ENCODE measurements at regions not wholly inside any gene's neighbourhood (a gene's known extent, or its start where the extent isn't known, plus 50 kb on each side); places are given as distances from the start of the nearest gene placed in this dataset.

- Histone ChIP-seq H3K27ac (ENCODE audit: insufficient read depth, low read length, poor library complexity, severe bottlenecking) (no peak overlapping the region), H3K36me3 (ENCODE audit: control insufficient read depth, insufficient read depth, low read length) (no peaks in the 10 kb centered on the region), H3K9me3 (ENCODE audit: control insufficient read depth in 2 of 2, low read length in 2 of 2) (no peaks in the 10 kb centered on the region), H3K4me1 (ENCODE audit: control insufficient read depth, insufficient read depth, low read length, poor library complexity, severe bottlenecking) (no peaks in the 10 kb centered on the region), H3K27me3 (ENCODE audit: control insufficient read depth, insufficient read depth, low read length) (no peaks in the 10 kb centered on the region), H3K4me3 (ENCODE audit: low read depth, low read length) (no peak overlapping the region)
- Mint-ChIP-seq H3K36me3 (no peaks in the 10 kb centered on the region), H3K9me3 (peaks cover 0 to 6% (median 0%) of the 10 kb centered on the region in 7 donors), H3K27ac (no peak overlapping the region), H3K27me3 (peaks cover 4% of the 10 kb centered on the region), H3K4me3 (no peak overlapping the region), H3K4me1 (no peaks in the 10 kb centered on the region)
- no peak for ATAC-seq (ENCODE audit: low read depth in 2 of 2)
- no peak for DNase-seq
These were observed 802.5 kb downstream of the EFNB2 start for GRCh38 chr13:105732806-105733529.

DNA sequence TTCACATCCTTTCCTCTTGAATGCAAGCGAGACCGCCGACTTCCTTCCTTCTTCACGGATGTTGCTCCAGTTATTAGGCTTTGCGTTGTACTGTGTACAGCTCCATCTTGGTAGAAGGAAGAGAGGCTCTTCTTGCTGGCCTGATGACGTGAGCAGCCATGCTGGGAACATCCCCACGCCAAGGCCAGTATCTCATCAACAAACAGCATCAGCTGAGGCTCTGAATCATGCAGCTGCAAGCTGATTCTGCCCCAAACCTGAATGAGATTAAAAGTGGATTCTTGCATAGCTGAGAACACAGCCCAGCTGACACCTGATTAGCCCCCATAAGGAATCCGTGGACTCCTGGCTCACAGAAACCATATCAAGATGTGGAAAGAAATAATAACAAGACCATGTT lies 809.6 kb downstream of the EFNB2 start:
- DNase-seq (no peak), ATAC-seq (ENCODE audit: low read depth in 2 of 2) (no peak)
- H3K27ac ChIP-seq (ENCODE audit: insufficient read depth, low read length, poor library complexity, severe bottlenecking), result no peak overlapping the region
- no peaks in the 10 kb centered on the region for H3K4me1 ChIP-seq (ENCODE audit: control insufficient read depth, insufficient read depth, low read length, poor library complexity, severe bottlenecking)
- H3K36me3 Mint-ChIP-seq, result no peaks in the 10 kb centered on the region
- no peak overlapping the region for H3K27ac Mint-ChIP-seq
- H3K27me3 ChIP-seq (ENCODE audit: control insufficient read depth, insufficient read depth, low read length), result no peaks in the 10 kb centered on the region
- H3K36me3 ChIP-seq (ENCODE audit: control insufficient read depth, insufficient read depth, low read length), result no peaks in the 10 kb centered on the region
- H3K27me3 Mint-ChIP-seq, result peaks cover 4% of the 10 kb centered on the region
- no peak overlapping the region for H3K4me3 Mint-ChIP-seq
- H3K9me3 Mint-ChIP-seq, result peaks cover 0 to 4% (median 0%) of the 10 kb centered on the region in 7 donors
- H3K4me1 Mint-ChIP-seq, result no peaks in the 10 kb centered on the region
- no peak overlapping the region for H3K4me3 ChIP-seq (ENCODE audit: low read depth, low read length)
- no peaks in the 10 kb centered on the region for H3K9me3 ChIP-seq (ENCODE audit: control insufficient read depth in 2 of 2, low read length in 2 of 2)

- no peak overlapping the region for H3K27ac ChIP-seq (ENCODE audit: insufficient read depth, low read length, poor library complexity, severe bottlenecking)
- no peaks in the 10 kb centered on the region for H3K9me3 ChIP-seq (ENCODE audit: control insufficient read depth in 2 of 2, low read length in 2 of 2)
- DNase-seq, result no peak
- Mint-ChIP-seq H3K36me3 (no peaks in the 10 kb centered on the region), H3K4me1 (no peaks in the 10 kb centered on the region), H3K4me3 (no peak overlapping the region), H3K27me3 (no peaks in the 10 kb centered on the region), H3K27ac (no peak overlapping the region), H3K9me3 (peaks cover 0 to 8% (median 2%) of the 10 kb centered on the region in 7 donors)
- ATAC-seq (ENCODE audit: low read depth in 2 of 2), result no peak
- no peaks in the 10 kb centered on the region for H3K27me3 ChIP-seq (ENCODE audit: control insufficient read depth, insufficient read depth, low read length)
- H3K4me1 ChIP-seq (ENCODE audit: control insufficient read depth, insufficient read depth, low read length, poor library complexity, severe bottlenecking), result no peaks in the 10 kb centered on the region
- H3K36me3 ChIP-seq (ENCODE audit: control insufficient read depth, insufficient read depth, low read length), result no peaks in the 10 kb centered on the region
- no peak overlapping the region for H3K4me3 ChIP-seq (ENCODE audit: low read depth, low read length)
These were observed 814.4 kb downstream of the EFNB2 start for GRCh38 chr13:105721016-105721415.

GRCh38 chr13:105719859-105720258 lies 815.6 kb downstream of the EFNB2 start:
- Mint-ChIP-seq H3K27me3 (no peaks in the 10 kb centered on the region), H3K4me3 (no peak overlapping the region), H3K4me1 (no peaks in the 10 kb centered on the region), H3K36me3 (no peaks in the 10 kb centered on the region), H3K27ac (no peak overlapping the region), H3K9me3 (peaks cover 0 to 8% (median 2%) of the 10 kb centered on the region in 7 donors)
- Histone ChIP-seq H3K4me1 (ENCODE audit: control insufficient read depth, insufficient read depth, low read length, poor library complexity, severe bottlenecking) (no peaks in the 10 kb centered on the region), H3K27ac (ENCODE audit: insufficient read depth, low read length, poor library complexity, severe bottlenecking) (no peak overlapping the region), H3K27me3 (ENCODE audit: control insufficient read depth, insufficient read depth, low read length) (no peaks in the 10 kb centered on the region), H3K36me3 (ENCODE audit: control insufficient read depth, insufficient read depth, low read length) (no peaks in the 10 kb centered on the region), H3K9me3 (ENCODE audit: control insufficient read depth in 2 of 2, low read length in 2 of 2) (no peaks in the 10 kb centered on the region), H3K4me3 (ENCODE audit: low read depth, low read length) (no peak overlapping the region)
- DNase-seq (no peak), ATAC-seq (ENCODE audit: low read depth in 2 of 2) (no peak)

DNA sequence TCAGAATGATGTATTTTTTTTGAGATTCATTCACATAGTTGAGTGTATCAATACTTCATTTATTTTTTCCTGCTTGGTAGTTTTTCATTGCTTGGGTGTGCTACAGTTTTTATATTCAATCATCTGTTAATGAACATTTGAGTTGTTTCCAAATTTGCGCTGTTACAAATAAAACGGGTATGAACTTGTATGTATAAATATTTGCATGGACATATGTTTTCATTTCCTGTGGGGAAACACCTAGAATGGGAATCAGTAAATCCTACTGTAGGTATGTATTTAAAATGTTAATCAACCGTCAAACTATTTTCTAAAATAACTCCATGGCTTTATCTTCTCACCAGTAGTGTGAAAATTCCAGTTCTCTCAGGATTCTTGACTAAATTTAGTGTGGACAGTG lies 826.3 kb downstream of the EFNB2 start:
- no peaks in the 10 kb centered on the region for H3K27me3 Mint-ChIP-seq
- Histone ChIP-seq H3K4me1 (ENCODE audit: control insufficient read depth, insufficient read depth, low read length, poor library complexity, severe bottlenecking) (no peaks in the 10 kb centered on the region), H3K4me3 (ENCODE audit: low read depth, low read length) (no peak overlapping the region), H3K27ac (ENCODE audit: insufficient read depth, low read length, poor library complexity, severe bottlenecking) (no peak overlapping the region), H3K9me3 (ENCODE audit: control insufficient read depth in 2 of 2, low read length in 2 of 2) (no peaks in the 10 kb centered on the region), H3K27me3 (ENCODE audit: control insufficient read depth, insufficient read depth, low read length) (no peaks in the 10 kb centered on the region), H3K36me3 (ENCODE audit: control insufficient read depth, insufficient read depth, low read length) (no peaks in the 10 kb centered on the region)
- peaks cover 0 to 6% (median 4%) of the 10 kb centered on the region in 7 donors for H3K9me3 Mint-ChIP-seq
- H3K36me3 Mint-ChIP-seq, result no peaks in the 10 kb centered on the region
- DNase-seq (no peak), ATAC-seq (ENCODE audit: low read depth in 2 of 2) (no peak)
- H3K4me1 Mint-ChIP-seq, result no peaks in the 10 kb centered on the region
- H3K27ac Mint-ChIP-seq, result no peak overlapping the region
- no peak overlapping the region for H3K4me3 Mint-ChIP-seq

- Mint-ChIP-seq H3K4me1 (no peaks in the 10 kb centered on the region), H3K9me3 (peaks cover 2 to 13% (median 7%) of the 10 kb centered on the region in 7 donors), H3K27ac (no peak overlapping the region), H3K4me3 (no peak overlapping the region), H3K27me3 (no peaks in the 10 kb centered on the region), H3K36me3 (no peaks in the 10 kb centered on the region)
- Histone ChIP-seq H3K27me3 (ENCODE audit: control insufficient read depth, insufficient read depth, low read length) (no peaks in the 10 kb centered on the region), H3K4me3 (ENCODE audit: low read depth, low read length) (no peak overlapping the region), H3K27ac (ENCODE audit: insufficient read depth, low read length, poor library complexity, severe bottlenecking) (no peak overlapping the region), H3K36me3 (ENCODE audit: control insufficient read depth, insufficient read depth, low read length) (no peaks in the 10 kb centered on the region), H3K9me3 (ENCODE audit: control insufficient read depth in 2 of 2, low read length in 2 of 2) (no peaks in the 10 kb centered on the region), H3K4me1 (ENCODE audit: control insufficient read depth, insufficient read depth, low read length, poor library complexity, severe bottlenecking) (no peaks in the 10 kb centered on the region)
- DNase-seq, result no peak
- ATAC-seq (ENCODE audit: low read depth in 2 of 2), result no peak
These were observed 831.6 kb downstream of the EFNB2 start for GRCh38 chr13:105703843-105704242.

- no peaks in the 10 kb centered on the region for H3K27me3 Mint-ChIP-seq
- H3K4me3 Mint-ChIP-seq, result no peak overlapping the region
- no peaks in the 10 kb centered on the region for H3K4me1 ChIP-seq (ENCODE audit: control insufficient read depth, insufficient read depth, low read length, poor library complexity, severe bottlenecking)
- H3K27ac Mint-ChIP-seq, result no peak overlapping the region
- no peaks in the 10 kb centered on the region for H3K36me3 ChIP-seq (ENCODE audit: control insufficient read depth, insufficient read depth, low read length)
- H3K9me3 Mint-ChIP-seq, result peaks cover 4 to 15% (median 6%) of the 10 kb centered on the region in 7 donors
- H3K27ac ChIP-seq (ENCODE audit: insufficient read depth, low read length, poor library complexity, severe bottlenecking), result no peak overlapping the region
- no peaks in the 10 kb centered on the region for H3K4me1 Mint-ChIP-seq
- H3K36me3 Mint-ChIP-seq, result no peaks in the 10 kb centered on the region
- H3K9me3 ChIP-seq (ENCODE audit: control insufficient read depth in 2 of 2, low read length in 2 of 2), result no peaks in the 10 kb centered on the region
- no peaks in the 10 kb centered on the region for H3K27me3 ChIP-seq (ENCODE audit: control insufficient read depth, insufficient read depth, low read length)
- ATAC-seq (ENCODE audit: low read depth in 2 of 2) (no peak), DNase-seq (no peak)
- H3K4me3 ChIP-seq (ENCODE audit: low read depth, low read length), result no peak overlapping the region
These were observed 833.0 kb downstream of the EFNB2 start for GRCh38 chr13:105702441-105702840.

- ATAC-seq (ENCODE audit: low read depth in 2 of 2) (no peak), DNase-seq (no peak)
- Histone ChIP-seq H3K36me3 (ENCODE audit: control insufficient read depth, insufficient read depth, low read length) (no peaks in the 10 kb centered on the region), H3K27me3 (ENCODE audit: control insufficient read depth, insufficient read depth, low read length) (no peaks in the 10 kb centered on the region), H3K4me1 (ENCODE audit: control insufficient read depth, insufficient read depth, low read length, poor library complexity, severe bottlenecking) (no peaks in the 10 kb centered on the region), H3K4me3 (ENCODE audit: low read depth, low read length) (no peak overlapping the region), H3K27ac (ENCODE audit: insufficient read depth, low read length, poor library complexity, severe bottlenecking) (no peak overlapping the region), H3K9me3 (ENCODE audit: control insufficient read depth in 2 of 2, low read length in 2 of 2) (no peaks in the 10 kb centered on the region)
- H3K4me3 Mint-ChIP-seq, result no peak overlapping the region
- H3K27me3 Mint-ChIP-seq, result no peaks in the 10 kb centered on the region
- peaks cover 1 to 14% (median 5%) of the 10 kb centered on the region in 7 donors for H3K9me3 Mint-ChIP-seq
- no peaks in the 10 kb centered on the region for H3K4me1 Mint-ChIP-seq
- no peak overlapping the region for H3K27ac Mint-ChIP-seq
- no peaks in the 10 kb centered on the region for H3K36me3 Mint-ChIP-seq
These were observed 842.7 kb downstream of the EFNB2 start for GRCh38 chr13:105692769-105693168.

Data from CD4-positive, CD25-positive, alpha-beta regulatory T cell (primary cell).